ENCODE measurements at regions not wholly inside any gene's neighbourhood (a gene's known extent, or its start where the extent isn't known, plus 50 kb on each side); places are given as distances from the start of the nearest gene placed in this dataset.

DNA sequence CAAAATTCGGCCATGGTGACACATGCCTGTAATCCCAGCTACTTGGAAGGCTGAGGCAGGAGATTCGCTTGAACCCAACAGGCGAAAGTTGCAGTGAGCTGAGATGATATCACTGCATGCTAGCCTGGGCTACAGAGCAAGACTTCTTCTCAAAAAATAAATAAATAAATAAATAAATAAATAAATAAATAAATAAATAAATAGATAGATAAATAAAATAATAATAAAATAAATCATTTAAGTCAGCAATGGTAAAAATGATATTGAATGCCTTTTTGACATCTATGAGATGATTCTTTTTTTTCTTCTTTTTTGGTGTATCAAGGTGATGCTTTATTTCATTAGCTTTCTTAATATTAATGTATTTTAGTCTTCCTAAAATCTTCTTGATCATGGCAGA lies 221.7 kb upstream of the RXFP2 start:
- no peak overlapping the region for H3K18ac ChIP-seq (ENCODE audit: extremely low read depth, low read length)
- H2BK20ac ChIP-seq (ENCODE audit: low read length), result no peak overlapping the region
- no peak overlapping the region for H2BK15ac ChIP-seq (ENCODE audit: low read length)
- no peak overlapping the region for H2BK120ac ChIP-seq (replicated peaks; ENCODE audit: low read depth, low read length)
- no peak overlapping the region for H2AK5ac ChIP-seq (ENCODE audit: low read depth, low read length)
- H3K4me2 ChIP-seq (ENCODE audit: insufficient read depth in 1 of 2, low read depth in 2 of 2, low read length in 2 of 2), result no peak overlapping the region
- no peak overlapping the region for H3K4ac ChIP-seq (replicated peaks; ENCODE audit: insufficient read length, low read depth, low read length)
- no peaks in the 10 kb centered on the region for H3K9me3 ChIP-seq (ENCODE audit: insufficient read depth in 2 of 2, low read depth in 1 of 2, low read length in 1 of 2)
- no peaks in the 10 kb centered on the region for H3K23me2 ChIP-seq (ENCODE audit: low read depth, low read length)
- H4K8ac ChIP-seq (ENCODE audit: extremely low read depth, insufficient read depth, low read length), result no peak overlapping the region
- no peaks in the 10 kb centered on the region for H4K20me1 ChIP-seq (replicated peaks in 1 of 2; ENCODE audit: control insufficient read depth in 1 of 2, insufficient read depth in 2 of 2, low read length in 2 of 2)
- DNase-seq (ENCODE audit: low read depth in 1 of 2, low spot score in 2 of 2), result no peak
- H3K27me3 ChIP-seq (replicated peaks in 1 of 4; ENCODE audit: control insufficient read depth in 3 of 4, extremely low read depth in 1 of 4, insufficient read depth in 3 of 4, low read length in 3 of 4), result no peaks in the 10 kb centered on the region
- H3K79me1 ChIP-seq (ENCODE audit: low read depth, low read length), result no peaks in the 10 kb centered on the region
- H2BK12ac ChIP-seq (ENCODE audit: low read depth, low read length), result no peak overlapping the region
- no peaks in the 10 kb centered on the region for H3K36me3 ChIP-seq (ENCODE audit: control insufficient read depth in 2 of 4, insufficient read depth in 4 of 4, low read length in 3 of 4)
- no peak overlapping the region for H4K91ac ChIP-seq (replicated peaks; ENCODE audit: insufficient read length, low read length)
- no peak overlapping the region for H4K5ac ChIP-seq (ENCODE audit: insufficient read length, low read depth, low read length)
- no peak overlapping the region for H3K27ac ChIP-seq (ENCODE audit: low read depth, low read length)
- H3K9ac ChIP-seq (replicated peaks in 1 of 4; ENCODE audit: extremely low read depth in 1 of 4, low read depth in 3 of 4, low read length in 3 of 4), result no peak overlapping the region
- no peak overlapping the region for H2BK5ac ChIP-seq (ENCODE audit: low read depth, low read length)
- ChIA-PET CTCF (ENCODE audit: partially characterized antibody) (interaction anchor here (1.0 to 3.3 kb wide), 3 partner anchors 20 to 182 kb away, joined by 4 to 15 read pairs (median 4); no protein-coding TSS in a partner anchor), POLR2A (ENCODE audit: partially characterized antibody) (no interaction called here)
- no peak for FAIRE-seq
- no peak overlapping the region for H3K23ac ChIP-seq (ENCODE audit: insufficient read length)
- peaks cover 0 to 2% (median 0%) of the 10 kb centered on the region in 4 experiments; a peak in 1 of 7 replicates for H3K4me1 ChIP-seq (replicated peaks in 1 of 4; ENCODE audit: control insufficient read depth in 3 of 4, insufficient read depth in 4 of 4, low read length in 3 of 4)
- 94% methylated on average over 3 of the region's 3 CpGs; no CpG with 5 or more reads in 1 of the 2 experiments for WGBS, 2 experiments (ENCODE audit: extremely low coverage in 1 of 2, insufficient coverage in 1 of 2, insufficient read length in 1 of 2, insufficient replicate concordance in 2 of 2, low coverage in 1 of 2, low lambda C conversion rate in 2 of 2, missing lambda C conversion rate in 1 of 2)
- no peak overlapping the region for H3K4me3 ChIP-seq (ENCODE audit: extremely low read depth in 1 of 4, insufficient read depth in 2 of 4, low read depth in 3 of 4, low read length in 4 of 4)
- H2AFZ ChIP-seq (ENCODE audit: low read length), result no peak overlapping the region
- no peaks in the 10 kb centered on the region for H3K79me2 ChIP-seq (ENCODE audit: control insufficient read depth in 1 of 2, insufficient read depth in 2 of 2, low read length in 2 of 2)
- H3K14ac ChIP-seq (ENCODE audit: insufficient read length), result no peak overlapping the region
- no peak overlapping the region for H3K56ac ChIP-seq (replicated peaks; ENCODE audit: insufficient read length, low read depth, low read length)
- no peak for TF ChIP-seq KDM1A (IDR thresholded peaks at IDR 0.05; ENCODE audit: borderline replicate concordance, low read length)
- no peak for TF ChIP-seq GTF2F1 (IDR thresholded peaks at IDR 0.05; ENCODE audit: borderline replicate concordance, low read depth, low read length)
- TF ChIP-seq, protein P1, sequence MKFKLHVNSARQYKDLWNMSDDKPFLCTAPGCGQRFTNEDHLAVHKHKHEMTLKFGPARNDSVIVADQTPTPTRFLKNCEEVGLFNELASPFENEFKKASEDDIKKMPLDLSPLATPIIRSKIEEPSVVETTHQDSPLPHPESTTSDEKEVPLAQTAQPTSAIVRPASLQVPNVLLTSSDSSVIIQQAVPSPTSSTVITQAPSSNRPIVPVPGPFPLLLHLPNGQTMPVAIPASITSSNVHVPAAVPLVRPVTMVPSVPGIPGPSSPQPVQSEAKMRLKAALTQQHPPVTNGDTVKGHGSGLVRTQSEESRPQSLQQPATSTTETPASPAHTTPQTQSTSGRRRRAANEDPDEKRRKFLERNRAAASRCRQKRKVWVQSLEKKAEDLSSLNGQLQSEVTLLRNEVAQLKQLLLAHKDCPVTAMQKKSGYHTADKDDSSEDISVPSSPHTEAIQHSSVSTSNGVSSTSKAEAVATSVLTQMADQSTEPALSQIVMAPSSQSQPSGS (IDR thresholded peaks at IDR 0.05; ENCODE audit: low read length), result no peak
- TF ChIP-seq CBX8 (IDR thresholded peaks at IDR 0.05; ENCODE audit: borderline replicate concordance, low read depth, low read length), result no peak
- no peak for TF ChIP-seq SP4 (IDR thresholded peaks at IDR 0.05; ENCODE audit: low read length)
- TF ChIP-seq CBX5 (IDR thresholded peaks at IDR 0.05; ENCODE audit: low read depth, low read length), result no peak
- TF ChIP-seq, protein P2, sequence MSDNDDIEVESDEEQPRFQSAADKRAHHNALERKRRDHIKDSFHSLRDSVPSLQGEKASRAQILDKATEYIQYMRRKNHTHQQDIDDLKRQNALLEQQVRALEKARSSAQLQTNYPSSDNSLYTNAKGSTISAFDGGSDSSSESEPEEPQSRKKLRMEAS (IDR thresholded peaks at IDR 0.05), result no peak
- no peak for TF ChIP-seq SRF (IDR thresholded peaks at IDR 0.05; ENCODE audit: low read depth, low read length)
- no peak for TF ChIP-seq SUZ12 (IDR thresholded peaks at IDR 0.05; ENCODE audit: low read length)
- TF ChIP-seq, protein P3, sequence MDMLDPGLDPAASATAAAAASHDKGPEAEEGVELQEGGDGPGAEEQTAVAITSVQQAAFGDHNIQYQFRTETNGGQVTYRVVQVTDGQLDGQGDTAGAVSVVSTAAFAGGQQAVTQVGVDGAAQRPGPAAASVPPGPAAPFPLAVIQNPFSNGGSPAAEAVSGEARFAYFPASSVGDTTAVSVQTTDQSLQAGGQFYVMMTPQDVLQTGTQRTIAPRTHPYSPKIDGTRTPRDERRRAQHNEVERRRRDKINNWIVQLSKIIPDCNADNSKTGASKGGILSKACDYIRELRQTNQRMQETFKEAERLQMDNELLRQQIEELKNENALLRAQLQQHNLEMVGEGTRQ (IDR thresholded peaks at IDR 0.05; ENCODE audit: low read length), result no peak
- TF ChIP-seq HDAC2 (IDR thresholded peaks at IDR 0.05; ENCODE audit: borderline replicate concordance in 1 of 2, low read depth in 2 of 2, low read length in 2 of 2), result no peak
- TF ChIP-seq SIX5 (IDR thresholded peaks at IDR 0.05; ENCODE audit: low read depth, low read length), result no peak
